Gastroesophageal sphincter (tissue), 4 donors: ENCODE measurements at regions not wholly inside any gene's neighbourhood (a gene's known extent, or its start where the extent isn't known, plus 50 kb on each side); places are given as distances from the start of the nearest gene placed in this dataset.
A peak's percentile ranks its signal among the peaks of the same experiment; 100 is the strongest.
"Not testable (repeated sequence)": the region's sequence is repeated elsewhere in the genome, so short reads cannot be mapped to it uniquely, and the experiment has no call there.

Experiments
- ATAC-seq: fragments of 150-250 bp; one replicate; pipeline ENCODE4 v1.9.1; 2016; ENCODE audit warnings: mild to moderate bottlenecking, moderate library complexity
- H3K27ac ChIP-seq, 4 donors: fragments of 200-600 bp; sonication (generic) in 3 of 4; 1 replicate in 3 of 4; 2 replicates in 1 of 4; pipeline ENCODE4 v1.5.1; 2016 to 2019
- H3K27me3 ChIP-seq: fragments of 200-600 bp; sonication (generic); one replicate; pipeline ENCODE4 v1.5.1; 2019
- H3K36me3 ChIP-seq, 2 donors: fragments of 200-600 bp; sonication (generic); one replicate each; pipeline ENCODE4 v1.5.1; 2019; ENCODE audit warnings: control low read depth in 1 of 2
- H3K4me1 ChIP-seq, 3 donors: fragments of 200-600 bp; sonication (generic); 1 replicate in 2 of 3; 2 replicates in 1 of 3; pipeline ENCODE4 v1.5.1; 2016 to 2019; ENCODE audit warnings: control low read depth in 2 of 3
- H3K4me3 ChIP-seq, 2 donors: fragments of 200-600 bp; sonication (generic); one replicate each; pipeline ENCODE4 v1.5.1; 2019; ENCODE audit warnings: mild to moderate bottlenecking in 1 of 2, moderate library complexity in 1 of 2
- H3K9me3 ChIP-seq, 3 donors: fragments of 200-600 bp; sonication (generic); one replicate each; pipeline ENCODE4 v1.5.1; 2017 to 2019; ENCODE audit warnings: control low read depth in 2 of 3
- CTCF ChIP-seq, 4 experiments: fragments of 200-600 bp in 2 of 4; fragments of 450-650 bp in 2 of 4; sonication (generic) in 1 of 4; IDR thresholded peaks; one replicate each; pipeline ENCODE4 v1.5.1; 2017 to 2019; ENCODE audit warnings: antibody characterized with exemption in 4 of 4, mild to moderate bottlenecking in 2 of 4, moderate library complexity in 2 of 4
- EP300 ChIP-seq: sonication (generic); formaldehyde crosslinking; IDR thresholded peaks from one replicate; pipeline ENCODE4 v1.6.1; 2017; ENCODE audit warnings: antibody characterized with exemption, mild to moderate bottlenecking
- POLR2A ChIP-seq, 2 donors: fragments of 450-650 bp; IDR thresholded peaks; one replicate each; pipeline ENCODE4 v1.6.1; 2017; ENCODE audit warnings: antibody characterized with exemption in 2 of 2, mild to moderate bottlenecking in 2 of 2, moderate library complexity in 1 of 2
- POLR2AphosphoS5 ChIP-seq: sonication (generic); formaldehyde crosslinking; IDR thresholded peaks from one replicate; pipeline ENCODE4 v1.6.1; 2017; ENCODE audit warnings: antibody characterized with exemption
- WGBS, 2 donors: methylation state at CpG; one replicate each; pipeline ENCODE4 v1.1.5; 2018; ENCODE audit warnings: low coverage in 1 of 2; 5-methylcytosine and 5-hydroxymethylcytosine counted together

GRCh38 chr3:24006-24405, 172.6 kb upstream of the CHL1 start:
- H3K4me3 ChIP-seq, result no peak overlapping the region
- H3K27me3 ChIP-seq, result peaks cover 6% of the 10 kb centered on the region
- 21 to 44% methylated on average over 3 of the region's 3 CpGs for WGBS, 2 donors
- no peak for ATAC-seq
- no peaks in the 10 kb centered on the region for H3K36me3 ChIP-seq
- no peak overlapping the region for H3K27ac ChIP-seq
- TF ChIP-seq CTCF (IDR thresholded peaks at IDR 0.05) (no peak), POLR2A (IDR thresholded peaks at IDR 0.05) (no peak), POLR2AphosphoS5 (no peak), EP300 (no peak)
- no peaks in the 10 kb centered on the region for H3K9me3 ChIP-seq
- H3K4me1 ChIP-seq, result no peaks in the 10 kb centered on the region

GRCh38 chr3:25056-25455, 171.5 kb upstream of the CHL1 start:
- Histone ChIP-seq H3K27me3 (peaks cover 6% of the 10 kb centered on the region), H3K27ac (no peak overlapping the region), H3K4me3 (no peak overlapping the region), H3K36me3 (no peaks in the 10 kb centered on the region), H3K4me1 (no peaks in the 10 kb centered on the region), H3K9me3 (no peaks in the 10 kb centered on the region)
- 45% methylated on average over 2 of the region's 2 CpGs; no CpG with 5 or more reads in 1 of the 2 donors for whole genome bisulfite sequencing, 2 donors
- no peak for TF ChIP-seq CTCF (IDR thresholded peaks at IDR 0.05)
- no peak for TF ChIP-seq EP300
- no peak for TF ChIP-seq POLR2AphosphoS5
- no peak for TF ChIP-seq POLR2A (IDR thresholded peaks at IDR 0.05)
- ATAC-seq, result no peak

GRCh38 chr3:35985-36384, 160.6 kb upstream of the CHL1 start:
- H3K9me3 ChIP-seq, H3K4me3 ChIP-seq, H3K36me3 ChIP-seq, H3K4me1 ChIP-seq, ATAC-seq, H3K27ac ChIP-seq: not testable (repeated sequence)
- peaks cover 15% of the 10 kb centered on the region for H3K27me3 ChIP-seq
- 85% methylated on average over 1 of the region's 1 CpG; no CpG with 5 or more reads in 1 of the 2 donors for whole genome bisulfite sequencing, 2 donors

- WGBS, 2 donors, result 36 to 45% methylated on average over 9 of the region's 9 CpGs
These were observed 153.5 kb upstream of the CHL1 start for GRCh38 chr3:42871-43744.

GRCh38 chr3:44028-44676, 152.4 kb upstream of the CHL1 start:
- H3K36me3 ChIP-seq, result no peaks in the 10 kb centered on the region
- no peak overlapping the region for H3K4me3 ChIP-seq
- H3K9me3 ChIP-seq, result no peaks in the 10 kb centered on the region
- no peak for ATAC-seq
- peaks cover 13% of the 10 kb centered on the region for H3K27me3 ChIP-seq
- TF ChIP-seq POLR2AphosphoS5 (no peak), EP300 (no peak), CTCF (IDR thresholded peaks at IDR 0.05) (no peak), POLR2A (IDR thresholded peaks at IDR 0.05) (no peak)
- no peak overlapping the region for H3K27ac ChIP-seq
- WGBS, 2 donors, result 69 to 79% methylated on average over 4 to 8 of the region's 9 CpGs
- no peaks in the 10 kb centered on the region for H3K4me1 ChIP-seq

More at GRCh38 chr3:42871-43744, 153.5 kb upstream of the CHL1 start:
- not testable (repeated sequence) for H3K9me3 ChIP-seq, H3K36me3 ChIP-seq, ATAC-seq, H3K4me3 ChIP-seq, H3K27ac ChIP-seq, H3K4me1 ChIP-seq
- TF ChIP-seq CTCF (IDR thresholded peaks at IDR 0.05), result peak in 3 of 4 experiments; percentile 19 to 50 (median 49)
- peaks cover 22% of the 10 kb centered on the region for H3K27me3 ChIP-seq

- H3K27ac ChIP-seq, H3K36me3 ChIP-seq, H3K9me3 ChIP-seq, H3K4me1 ChIP-seq, ATAC-seq, H3K4me3 ChIP-seq: not testable (repeated sequence)
- peaks cover 11% of the 10 kb centered on the region for H3K27me3 ChIP-seq
- 57 to 74% methylated on average over 5 of the region's 5 CpGs for WGBS, 2 donors
These were observed 151.6 kb upstream of the CHL1 start for GRCh38 chr3:44941-45340.
